ENCODE measurements at regions not wholly inside any gene's neighbourhood (a gene's known extent, or its start where the extent isn't known, plus 50 kb on each side); places are given as distances from the start of the nearest gene placed in this dataset.
"Not testable (repeated sequence)": the region's sequence is repeated elsewhere in the genome, so short reads cannot be mapped to it uniquely, and the experiment has no call there.

GRCh38 chr13:60214213-60215055 lies 50.7 kb upstream of the DIAPH3 start:
- Histone ChIP-seq H3K27ac (no peak overlapping the region), H3K4me1 (replicated peaks) (no peaks in the 10 kb centered on the region), H3K9me3 (replicated peaks) (no peaks in the 10 kb centered on the region), H3K4me3 (no peak overlapping the region), H3K36me3 (no peaks in the 10 kb centered on the region), H3K27me3 (replicated peaks) (peaks cover 3% of the 10 kb centered on the region; the same call in 1 of the 2 replicates)
- no peak for DNase-seq (ENCODE audit: low read depth in 1 of 2, low spot score in 2 of 2)

GRCh38 chr13:60220072-60220471 lies 56.3 kb upstream of the DIAPH3 start:
- no peaks in the 10 kb centered on the region for H3K36me3 ChIP-seq
- DNase-seq (ENCODE audit: low read depth in 1 of 2, low spot score in 2 of 2) = no peak

GRCh38 chr13:60221581-60221980 lies 57.9 kb upstream of the DIAPH3 start:
- H3K27ac ChIP-seq = no peak overlapping the region
- H3K9me3 ChIP-seq (replicated peaks) = no peaks in the 10 kb centered on the region
- H3K36me3 ChIP-seq = no peaks in the 10 kb centered on the region
- no peak overlapping the region for H3K4me3 ChIP-seq
- peaks cover 3% of the 10 kb centered on the region; the same call in 1 of the 2 replicates for H3K27me3 ChIP-seq (replicated peaks)
- no peak for DNase-seq (ENCODE audit: low read depth in 1 of 2, low spot score in 2 of 2)
- no peaks in the 10 kb centered on the region for H3K4me1 ChIP-seq (replicated peaks)

More at GRCh38 chr13:60220072-60220471, 56.3 kb upstream of the DIAPH3 start:
- Histone ChIP-seq H3K27ac (no peak overlapping the region), H3K27me3 (replicated peaks) (peaks cover 3% of the 10 kb centered on the region; the same call in 1 of the 2 replicates), H3K9me3 (replicated peaks) (no peaks in the 10 kb centered on the region), H3K4me1 (replicated peaks) (no peaks in the 10 kb centered on the region), H3K4me3 (no peak overlapping the region)

- H3K27me3 ChIP-seq (replicated peaks) = peaks cover 7% of the 10 kb centered on the region; the same call in 1 of the 2 replicates
- DNase-seq (ENCODE audit: low read depth in 1 of 2, low spot score in 2 of 2) = no peak
- H3K9me3 ChIP-seq (replicated peaks) = no peaks in the 10 kb centered on the region
- no peaks in the 10 kb centered on the region for H3K4me1 ChIP-seq (replicated peaks)
- no peak overlapping the region for H3K4me3 ChIP-seq
- H3K27ac ChIP-seq = no peak overlapping the region
- no peaks in the 10 kb centered on the region for H3K36me3 ChIP-seq
Observed at GRCh38 chr13:60226507-60226906, 62.8 kb upstream of the DIAPH3 start.

- Histone ChIP-seq H3K27me3 (replicated peaks) (peaks cover 7% of the 10 kb centered on the region; the same call in 1 of the 2 replicates), H3K9me3 (replicated peaks) (no peaks in the 10 kb centered on the region), H3K36me3 (no peaks in the 10 kb centered on the region), H3K4me1 (replicated peaks) (no peaks in the 10 kb centered on the region), H3K4me3 (no peak overlapping the region), H3K27ac (no peak overlapping the region)
- no peak for DNase-seq (ENCODE audit: low read depth in 1 of 2, low spot score in 2 of 2)
Observed at GRCh38 chr13:60227158-60227557, 63.4 kb upstream of the DIAPH3 start.

GRCh38 chr13:60229708-60230272 lies 66.1 kb upstream of the DIAPH3 start:
- Histone ChIP-seq H3K36me3 (no peaks in the 10 kb centered on the region), H3K9me3 (replicated peaks) (no peaks in the 10 kb centered on the region), H3K4me1 (replicated peaks) (no peaks in the 10 kb centered on the region), H3K27me3 (replicated peaks) (peaks cover 7% of the 10 kb centered on the region; the same call in 1 of the 2 replicates), H3K27ac (no peak overlapping the region), H3K4me3 (no peak overlapping the region)
- no peak for DNase-seq (ENCODE audit: low read depth in 1 of 2, low spot score in 2 of 2)

- H3K27ac ChIP-seq = no peak overlapping the region
- H3K27me3 ChIP-seq (replicated peaks) = peaks cover 7% of the 10 kb centered on the region; the same call in 1 of the 2 replicates
- no peak for DNase-seq (ENCODE audit: low read depth in 1 of 2, low spot score in 2 of 2)
- H3K36me3 ChIP-seq = no peaks in the 10 kb centered on the region
- no peak overlapping the region for H3K4me3 ChIP-seq
- no peaks in the 10 kb centered on the region for H3K4me1 ChIP-seq (replicated peaks)
- no peaks in the 10 kb centered on the region for H3K9me3 ChIP-seq (replicated peaks)
Observed at GRCh38 chr13:60230593-60230992, 66.9 kb upstream of the DIAPH3 start.

GRCh38 chr13:60242043-60242595 lies 78.4 kb upstream of the DIAPH3 start:
- H3K27ac ChIP-seq = no peak overlapping the region
- no peaks in the 10 kb centered on the region for H3K9me3 ChIP-seq (replicated peaks)
- H3K27me3 ChIP-seq (replicated peaks) = 0 out of 2 replicates have a peak, but pooled peaks cover 7% of the 10 kb centered on the region
- no peaks in the 10 kb centered on the region for H3K36me3 ChIP-seq
- no peak overlapping the region for H3K4me3 ChIP-seq
- no peak for DNase-seq (ENCODE audit: low read depth in 1 of 2, low spot score in 2 of 2)
- no peaks in the 10 kb centered on the region for H3K4me1 ChIP-seq (replicated peaks)

GRCh38 chr13:60244381-60244780 lies 80.7 kb upstream of the DIAPH3 start:
- Histone ChIP-seq H3K27me3 (replicated peaks) (no peaks in the 10 kb centered on the region), H3K27ac (no peak overlapping the region), H3K36me3 (no peaks in the 10 kb centered on the region), H3K4me3 (no peak overlapping the region), H3K4me1 (replicated peaks) (no peaks in the 10 kb centered on the region), H3K9me3 (replicated peaks) (no peaks in the 10 kb centered on the region)
- no peak for DNase-seq (ENCODE audit: low read depth in 1 of 2, low spot score in 2 of 2)

GRCh38 chr13:60251419-60251818 lies 87.7 kb upstream of the DIAPH3 start:
- H3K4me1 ChIP-seq (replicated peaks); H3K9me3 ChIP-seq (replicated peaks); H3K27ac ChIP-seq; H3K27me3 ChIP-seq (replicated peaks); H3K4me3 ChIP-seq; DNase-seq (ENCODE audit: low read depth in 1 of 2, low spot score in 2 of 2); H3K36me3 ChIP-seq: not testable (repeated sequence)

- Histone ChIP-seq H3K27ac (no peak overlapping the region), H3K4me3 (no peak overlapping the region), H3K9me3 (replicated peaks) (no peaks in the 10 kb centered on the region), H3K36me3 (no peaks in the 10 kb centered on the region), H3K27me3 (replicated peaks) (no peaks in the 10 kb centered on the region; the same call in 1 of the 2 replicates), H3K4me1 (replicated peaks) (no peaks in the 10 kb centered on the region)
- no peak for DNase-seq (ENCODE audit: low read depth in 1 of 2, low spot score in 2 of 2)
Observed at GRCh38 chr13:60258349-60258748, 94.6 kb upstream of the DIAPH3 start.

- H3K9me3 ChIP-seq (replicated peaks) = no peaks in the 10 kb centered on the region
- H3K4me1 ChIP-seq (replicated peaks) = no peaks in the 10 kb centered on the region
- H3K27me3 ChIP-seq (replicated peaks) = no peaks in the 10 kb centered on the region; the same call in 1 of the 2 replicates
- DNase-seq (ENCODE audit: low read depth in 1 of 2, low spot score in 2 of 2) = no peak
- no peak overlapping the region for H3K4me3 ChIP-seq
- no peaks in the 10 kb centered on the region for H3K36me3 ChIP-seq
- no peak overlapping the region for H3K27ac ChIP-seq
Observed at GRCh38 chr13:60260440-60260839, 96.7 kb upstream of the DIAPH3 start.

GRCh38 chr13:60261432-60262351 lies 98.0 kb upstream of the DIAPH3 start:
- Histone ChIP-seq H3K27me3 (replicated peaks) (no peaks in the 10 kb centered on the region; the same call in 1 of the 2 replicates), H3K9me3 (replicated peaks) (no peaks in the 10 kb centered on the region), H3K36me3 (no peaks in the 10 kb centered on the region), H3K4me3 (no peak overlapping the region), H3K4me1 (replicated peaks) (no peaks in the 10 kb centered on the region), H3K27ac (no peak overlapping the region)
- no peak for DNase-seq (ENCODE audit: low read depth in 1 of 2, low spot score in 2 of 2)
